H1 (cell line): ENCODE measurements at regions not wholly inside any gene's neighbourhood (a gene's known extent, or its start where the extent isn't known, plus 50 kb on each side); places are given as distances from the start of the nearest gene placed in this dataset.

Experiments
- MAFK ChIP-seq: IDR thresholded peaks from 2 replicates; pipeline ENCODE4 v1.6.1; 2012; ENCODE audit warnings: low read depth, mild to moderate bottlenecking, improper control_type of control experiment, low read length
- TF ChIP-seq, protein P1 (sequence below), 3 experiments: IDR thresholded peaks; 1 replicate in 2 of 3; 2 replicates in 1 of 3; pipeline versions ENCODE4 v1.5.1 to v1.6.1; 2011; ENCODE audit warnings: low read length in 3 of 3, mild to moderate bottlenecking in 3 of 3, inconsistent platforms in 2 of 3, low read depth in 1 of 3, moderate library complexity in 1 of 3; ENCODE audit not compliant: insufficient read depth in 1 of 3; ENCODE audit errors: control extremely low read depth in 1 of 3
- TF ChIP-seq, protein P2 (sequence below): IDR thresholded peaks from 2 replicates; pipeline ENCODE4 v1.6.1; 2012; ENCODE audit warnings: low read length, inconsistent platforms

DNA sequence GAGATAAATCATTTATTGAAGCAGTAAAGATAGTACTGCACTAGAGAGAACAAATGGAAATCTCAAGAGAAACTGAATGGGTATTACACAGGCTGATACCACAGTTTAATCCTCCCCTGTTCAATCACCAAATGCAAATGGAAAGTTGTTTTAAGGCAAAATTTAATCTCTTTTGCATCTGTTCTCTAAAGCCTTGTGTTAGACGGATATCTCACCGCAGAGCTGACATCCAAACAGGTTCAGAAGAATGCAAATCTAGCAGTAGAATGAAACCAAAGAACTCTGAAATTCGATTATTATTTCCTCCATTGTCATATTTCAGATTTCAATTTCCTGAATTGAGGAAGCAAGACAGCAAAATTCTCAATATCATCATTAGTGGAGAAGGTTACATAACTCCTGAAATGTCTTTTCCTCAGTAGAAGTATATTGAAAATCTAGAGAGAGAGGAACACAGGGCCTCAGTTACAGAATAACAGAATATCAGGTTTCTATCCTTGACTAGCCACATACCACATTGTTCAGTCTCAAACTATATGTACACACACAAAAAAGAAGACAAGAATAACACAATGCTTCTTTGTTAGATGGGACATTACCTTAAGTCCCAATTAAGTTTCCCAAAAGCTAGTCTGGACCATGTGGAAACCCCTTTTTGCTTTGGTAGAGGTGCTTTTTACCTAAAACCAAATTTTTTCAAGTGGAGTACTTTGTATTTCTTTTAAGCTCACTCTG is 94.1 kb upstream of the BANK1 start (continued):
- TF ChIP-seq, protein P1, sequence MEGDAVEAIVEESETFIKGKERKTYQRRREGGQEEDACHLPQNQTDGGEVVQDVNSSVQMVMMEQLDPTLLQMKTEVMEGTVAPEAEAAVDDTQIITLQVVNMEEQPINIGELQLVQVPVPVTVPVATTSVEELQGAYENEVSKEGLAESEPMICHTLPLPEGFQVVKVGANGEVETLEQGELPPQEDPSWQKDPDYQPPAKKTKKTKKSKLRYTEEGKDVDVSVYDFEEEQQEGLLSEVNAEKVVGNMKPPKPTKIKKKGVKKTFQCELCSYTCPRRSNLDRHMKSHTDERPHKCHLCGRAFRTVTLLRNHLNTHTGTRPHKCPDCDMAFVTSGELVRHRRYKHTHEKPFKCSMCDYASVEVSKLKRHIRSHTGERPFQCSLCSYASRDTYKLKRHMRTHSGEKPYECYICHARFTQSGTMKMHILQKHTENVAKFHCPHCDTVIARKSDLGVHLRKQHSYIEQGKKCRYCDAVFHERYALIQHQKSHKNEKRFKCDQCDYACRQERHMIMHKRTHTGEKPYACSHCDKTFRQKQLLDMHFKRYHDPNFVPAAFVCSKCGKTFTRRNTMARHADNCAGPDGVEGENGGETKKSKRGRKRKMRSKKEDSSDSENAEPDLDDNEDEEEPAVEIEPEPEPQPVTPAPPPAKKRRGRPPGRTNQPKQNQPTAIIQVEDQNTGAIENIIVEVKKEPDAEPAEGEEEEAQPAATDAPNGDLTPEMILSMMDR (IDR thresholded peaks at IDR 0.05; ENCODE audit: control extremely low read depth in 1 of 3, insufficient read depth in 1 of 3, low read depth in 1 of 3, low read length in 3 of 3): no peak
- TF ChIP-seq, protein P2, sequence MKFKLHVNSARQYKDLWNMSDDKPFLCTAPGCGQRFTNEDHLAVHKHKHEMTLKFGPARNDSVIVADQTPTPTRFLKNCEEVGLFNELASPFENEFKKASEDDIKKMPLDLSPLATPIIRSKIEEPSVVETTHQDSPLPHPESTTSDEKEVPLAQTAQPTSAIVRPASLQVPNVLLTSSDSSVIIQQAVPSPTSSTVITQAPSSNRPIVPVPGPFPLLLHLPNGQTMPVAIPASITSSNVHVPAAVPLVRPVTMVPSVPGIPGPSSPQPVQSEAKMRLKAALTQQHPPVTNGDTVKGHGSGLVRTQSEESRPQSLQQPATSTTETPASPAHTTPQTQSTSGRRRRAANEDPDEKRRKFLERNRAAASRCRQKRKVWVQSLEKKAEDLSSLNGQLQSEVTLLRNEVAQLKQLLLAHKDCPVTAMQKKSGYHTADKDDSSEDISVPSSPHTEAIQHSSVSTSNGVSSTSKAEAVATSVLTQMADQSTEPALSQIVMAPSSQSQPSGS: no peak
- no peak for TF ChIP-seq MAFK
